ENCODE measurements at regions not wholly inside any gene's neighbourhood (a gene's known extent, or its start where the extent isn't known, plus 50 kb on each side); places are given as distances from the start of the nearest gene placed in this dataset.

DNA sequence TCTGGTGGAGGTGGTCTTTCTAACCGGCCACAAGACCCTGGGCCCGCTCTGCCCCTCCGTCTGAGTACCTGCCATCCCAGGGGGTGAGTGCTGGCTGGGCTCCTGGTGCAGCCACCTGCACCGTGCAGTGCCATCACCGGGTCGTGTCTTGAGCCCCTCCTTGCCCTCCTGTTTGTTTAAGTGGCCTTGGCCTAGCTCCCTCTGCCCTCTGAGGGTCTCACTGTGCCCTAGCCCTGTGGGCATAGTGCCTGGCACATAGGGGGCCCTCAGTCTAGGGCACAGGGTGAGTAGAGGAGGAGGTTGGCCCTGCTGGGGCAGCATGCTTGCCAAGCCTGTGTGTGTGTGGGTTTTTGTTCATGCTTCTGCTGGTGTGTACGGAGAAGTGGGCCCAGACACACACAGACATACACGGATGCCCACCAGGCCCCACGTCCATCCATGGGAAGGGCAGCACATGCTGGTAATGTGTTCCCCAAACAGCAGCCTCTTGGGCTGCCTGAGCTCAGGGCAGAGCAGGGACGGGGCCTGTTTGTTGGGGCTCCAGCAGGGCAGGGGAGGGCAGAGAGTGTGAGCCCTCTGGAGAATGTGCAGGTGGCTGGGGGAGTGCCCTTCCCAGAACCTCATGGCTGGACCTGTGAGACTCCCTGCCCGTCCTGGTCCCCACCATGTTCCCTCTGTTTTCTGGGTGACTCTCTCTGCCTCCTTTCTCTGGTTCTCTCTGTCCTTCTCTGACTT, 94.6 kb downstream of the GLI2 start:
- Histone ChIP-seq H3K27me3 (no peaks in the 10 kb centered on the region), H3K4me3 (no peak overlapping the region), H3K27ac (no peak overlapping the region), H3K9me3 (replicated peaks) (no peaks in the 10 kb centered on the region), H3K4me1 (peaks cover 33% of the 10 kb centered on the region), H3K36me3 (no peaks in the 10 kb centered on the region)
- DNase-seq: no peak

DNA sequence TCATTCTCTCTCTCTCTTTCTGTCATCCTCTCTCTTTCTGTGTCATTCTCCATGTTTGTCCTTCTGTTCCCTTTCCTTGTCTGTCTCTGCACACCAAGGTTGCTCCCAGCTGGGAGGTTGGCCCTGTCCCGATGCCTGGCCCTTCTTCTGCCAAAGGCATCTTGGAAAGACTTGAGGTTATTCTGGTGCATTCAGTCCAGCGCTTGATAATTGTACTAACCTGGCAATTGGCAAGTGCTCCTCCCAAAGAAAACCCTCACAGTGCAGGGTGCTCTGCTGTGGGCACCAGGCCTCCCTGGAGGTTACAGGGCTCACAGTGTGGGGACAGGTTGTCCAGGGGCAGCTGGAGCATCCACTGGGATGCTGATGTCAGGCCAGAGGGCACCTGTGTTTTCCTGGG, 95.4 kb downstream of the GLI2 start:
- DNase-seq: no peak
- Histone ChIP-seq H3K9me3 (replicated peaks) (no peaks in the 10 kb centered on the region), H3K4me3 (no peak overlapping the region), H3K27ac (no peak overlapping the region), H3K36me3 (no peaks in the 10 kb centered on the region), H3K27me3 (no peaks in the 10 kb centered on the region), H3K4me1 (peaks cover 27% of the 10 kb centered on the region)

DNA sequence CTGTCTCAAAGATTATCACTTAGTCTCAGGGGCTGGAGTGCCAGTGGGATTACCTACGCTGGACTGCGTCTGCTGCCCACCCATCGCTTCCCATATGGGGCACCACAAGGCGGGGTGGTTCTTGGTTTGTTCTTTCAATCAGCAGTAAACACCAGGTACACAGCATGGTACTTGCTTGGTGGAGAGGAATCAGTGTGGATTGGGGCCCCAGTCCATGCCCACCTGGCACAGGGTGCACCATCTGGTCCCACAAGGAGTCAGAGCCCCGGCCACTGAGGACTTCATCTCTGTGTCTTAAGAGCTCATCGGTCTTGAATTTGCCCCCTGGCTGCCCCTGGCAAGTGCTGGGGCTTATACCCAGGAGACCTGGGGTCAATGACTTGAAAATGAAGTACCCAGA, 96.2 kb downstream of the GLI2 start:
- no peaks in the 10 kb centered on the region for H3K9me3 ChIP-seq (replicated peaks)
- no peak for DNase-seq

DNA sequence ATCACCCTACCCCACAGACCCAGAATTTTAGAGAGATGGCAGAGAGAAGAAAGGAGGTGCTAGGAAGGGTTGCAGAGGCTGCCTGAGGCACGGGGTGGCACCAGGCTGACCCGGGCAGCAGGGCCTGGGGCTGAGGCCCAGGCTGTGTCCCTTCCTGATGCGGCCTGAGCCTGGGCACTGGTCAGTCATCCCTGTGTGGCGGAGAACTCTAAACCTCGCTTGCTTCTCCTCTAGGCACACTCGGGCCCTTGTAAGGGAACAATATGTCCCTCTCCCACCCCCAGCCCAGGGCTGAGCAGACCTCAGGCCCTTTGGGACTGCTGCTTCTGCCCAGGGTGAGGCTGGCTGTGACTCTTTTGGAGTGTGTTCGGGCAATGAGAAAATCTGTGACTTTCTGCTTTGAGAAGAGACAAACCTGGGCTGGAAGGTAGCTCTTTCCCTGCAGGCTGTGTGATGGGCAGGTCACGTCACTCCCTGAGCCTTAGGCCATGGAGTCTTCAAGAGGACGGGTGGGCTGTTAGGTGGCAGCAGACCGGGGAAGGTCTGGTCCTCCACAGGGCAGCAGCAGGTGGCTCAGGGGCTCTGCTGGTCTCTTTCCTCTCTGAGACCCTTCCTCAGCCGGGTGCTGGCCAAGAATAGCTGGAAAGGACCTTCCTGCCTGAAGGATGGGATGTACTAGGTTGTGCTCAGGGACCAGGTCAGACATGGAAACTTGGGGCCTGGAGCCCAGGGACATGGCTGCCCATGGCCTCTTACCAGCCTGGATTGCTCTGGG, 96.8 kb downstream of the GLI2 start:
- Histone ChIP-seq H3K4me1 (peaks cover 13% of the 10 kb centered on the region), H3K36me3 (no peaks in the 10 kb centered on the region), H3K27me3 (no peaks in the 10 kb centered on the region), H3K9me3 (replicated peaks) (no peaks in the 10 kb centered on the region), H3K27ac (no peak overlapping the region), H3K4me3 (no peak overlapping the region)
- DNase-seq: no peak

More for the DNA sequence above, 96.2 kb downstream of the GLI2 start:
- no peak overlapping the region for H3K4me3 ChIP-seq
- no peaks in the 10 kb centered on the region for H3K36me3 ChIP-seq
- H3K27ac ChIP-seq: no peak overlapping the region
- H3K27me3 ChIP-seq: no peaks in the 10 kb centered on the region
- peaks cover 19% of the 10 kb centered on the region for H3K4me1 ChIP-seq

DNA sequence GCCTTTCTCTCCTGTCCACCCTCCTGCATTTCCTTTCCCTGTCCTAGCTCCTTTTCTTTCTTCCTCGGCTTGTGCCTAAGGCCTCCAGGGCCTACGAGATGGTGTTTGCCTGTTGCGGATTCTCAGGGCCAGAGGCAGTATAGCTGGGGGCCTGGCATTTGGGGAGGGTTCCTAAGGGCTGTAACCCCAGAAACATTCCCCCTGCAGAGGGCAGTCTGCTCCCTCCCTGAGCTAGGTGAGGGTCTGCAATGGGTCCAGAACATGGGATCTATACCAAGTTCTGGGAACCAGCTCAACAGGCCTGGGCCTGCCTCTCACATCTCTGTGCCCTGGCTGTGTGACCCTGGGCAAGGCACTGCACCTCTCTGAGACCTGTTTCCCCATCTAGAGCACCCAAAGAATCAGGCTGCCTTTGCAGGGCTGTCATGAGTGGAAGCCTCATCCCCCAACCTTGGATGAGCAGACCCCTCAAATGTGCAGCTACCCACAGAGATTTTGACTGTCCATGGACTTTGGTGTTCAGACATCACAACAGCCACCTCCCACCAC, 97.5 kb downstream of the GLI2 start:
- no peaks in the 10 kb centered on the region for H3K36me3 ChIP-seq
- no peak for DNase-seq

DNA sequence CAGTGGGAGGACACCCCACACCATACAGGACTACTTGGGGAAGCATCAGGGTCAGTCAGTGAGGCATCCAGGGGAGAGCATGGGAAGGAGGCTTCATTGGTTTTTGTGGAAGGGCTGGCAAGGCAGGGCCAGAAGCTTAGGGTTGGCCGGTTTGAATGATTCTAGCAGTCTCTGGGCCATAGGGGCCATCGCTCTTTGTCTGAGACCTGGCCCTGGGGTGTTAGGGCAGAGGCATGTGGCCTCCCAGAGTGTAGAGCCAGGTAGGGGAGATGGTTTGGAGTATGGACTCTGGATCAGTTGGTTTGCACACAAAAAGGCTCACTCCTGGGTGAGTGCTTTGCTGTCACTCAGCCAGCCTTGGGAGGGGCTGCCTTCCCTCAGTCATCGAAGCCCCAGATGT, 98.5 kb downstream of the GLI2 start:
- Histone ChIP-seq H3K4me1 (peaks cover 5% of the 10 kb centered on the region), H3K27me3 (no peaks in the 10 kb centered on the region), H3K36me3 (no peaks in the 10 kb centered on the region), H3K9me3 (replicated peaks) (0 out of 2 replicates have a peak, but pooled peaks cover 3% of the 10 kb centered on the region), H3K27ac (no peak overlapping the region), H3K4me3 (no peak overlapping the region)
- DNase-seq: no peak

More for the DNA sequence above, 97.5 kb downstream of the GLI2 start:
- Histone ChIP-seq H3K4me3 (no peak overlapping the region), H3K4me1 (peaks cover 9% of the 10 kb centered on the region), H3K27me3 (no peaks in the 10 kb centered on the region), H3K27ac (no peak overlapping the region), H3K9me3 (replicated peaks) (0 out of 2 replicates have a peak, but pooled peaks cover 3% of the 10 kb centered on the region)

DNA sequence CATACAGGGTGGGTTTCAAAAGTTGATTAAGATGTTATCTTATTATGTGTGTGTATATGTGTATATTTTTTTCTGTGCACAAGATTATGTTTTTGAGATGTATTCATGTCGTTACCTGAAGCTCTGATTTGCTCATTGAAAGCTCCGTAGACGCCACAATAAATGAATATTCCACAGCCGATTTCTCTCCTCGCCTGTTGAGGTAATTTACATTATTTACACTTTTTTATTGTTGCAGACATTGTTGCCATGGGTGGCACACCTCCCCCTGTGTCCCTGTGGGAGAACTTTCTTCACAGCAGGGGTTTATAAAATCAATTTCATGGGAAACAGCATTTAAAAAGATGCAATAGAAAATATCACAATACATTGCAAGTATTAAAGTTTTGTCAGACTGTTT, 100.6 kb downstream of the GLI2 start:
- Histone ChIP-seq H3K36me3 (no peaks in the 10 kb centered on the region), H3K9me3 (replicated peaks) (0 out of 2 replicates have a peak, but pooled peaks cover 3% of the 10 kb centered on the region), H3K27me3 (no peaks in the 10 kb centered on the region), H3K27ac (no peak overlapping the region), H3K4me3 (no peak overlapping the region), H3K4me1 (no peaks in the 10 kb centered on the region)
- no peak for DNase-seq

DNA sequence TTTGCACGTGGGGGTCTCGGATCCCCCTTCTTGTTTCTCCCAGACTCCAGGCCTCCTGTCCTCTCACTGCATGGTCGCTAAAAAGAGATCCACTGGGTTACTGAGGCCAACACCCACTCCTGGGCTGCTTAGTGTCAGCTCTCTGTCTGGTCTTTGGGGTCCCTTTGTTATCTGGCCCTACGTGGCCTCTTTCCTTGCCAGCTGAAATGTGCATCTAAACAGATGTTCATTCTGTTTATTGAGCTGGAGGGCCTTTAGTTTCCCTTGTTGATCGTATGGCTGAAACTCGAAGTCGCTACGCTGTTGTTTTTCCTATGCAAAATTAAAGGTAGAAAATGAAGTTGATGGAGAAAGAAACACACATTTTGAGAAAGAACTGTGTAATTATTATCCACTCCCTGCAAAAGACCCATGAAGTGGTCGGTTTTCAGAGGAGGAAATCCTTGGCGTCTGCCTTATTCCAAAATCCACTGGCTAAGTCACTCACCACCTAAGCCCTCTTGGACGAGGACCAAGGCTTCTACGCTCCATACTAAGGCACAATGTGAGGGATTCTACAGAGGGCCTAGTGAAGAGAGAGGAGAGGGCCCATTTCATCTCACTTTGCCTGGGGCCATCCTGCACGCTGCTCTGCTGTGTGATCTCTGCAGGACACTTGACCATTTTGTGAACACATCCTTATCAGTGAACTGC, 105.3 kb downstream of the GLI2 start:
- H3K27ac ChIP-seq: no peak overlapping the region
- H3K27me3 ChIP-seq: no peaks in the 10 kb centered on the region
- no peaks in the 10 kb centered on the region for H3K36me3 ChIP-seq
- no peaks in the 10 kb centered on the region for H3K4me1 ChIP-seq
- peak in 1 of 2 experiments; percentile 45 for DNase-seq
- H3K9me3 ChIP-seq (replicated peaks): 0 out of 2 replicates have a peak, but pooled peaks cover 3% of the 10 kb centered on the region
- H3K4me3 ChIP-seq: no peak overlapping the region

DNA sequence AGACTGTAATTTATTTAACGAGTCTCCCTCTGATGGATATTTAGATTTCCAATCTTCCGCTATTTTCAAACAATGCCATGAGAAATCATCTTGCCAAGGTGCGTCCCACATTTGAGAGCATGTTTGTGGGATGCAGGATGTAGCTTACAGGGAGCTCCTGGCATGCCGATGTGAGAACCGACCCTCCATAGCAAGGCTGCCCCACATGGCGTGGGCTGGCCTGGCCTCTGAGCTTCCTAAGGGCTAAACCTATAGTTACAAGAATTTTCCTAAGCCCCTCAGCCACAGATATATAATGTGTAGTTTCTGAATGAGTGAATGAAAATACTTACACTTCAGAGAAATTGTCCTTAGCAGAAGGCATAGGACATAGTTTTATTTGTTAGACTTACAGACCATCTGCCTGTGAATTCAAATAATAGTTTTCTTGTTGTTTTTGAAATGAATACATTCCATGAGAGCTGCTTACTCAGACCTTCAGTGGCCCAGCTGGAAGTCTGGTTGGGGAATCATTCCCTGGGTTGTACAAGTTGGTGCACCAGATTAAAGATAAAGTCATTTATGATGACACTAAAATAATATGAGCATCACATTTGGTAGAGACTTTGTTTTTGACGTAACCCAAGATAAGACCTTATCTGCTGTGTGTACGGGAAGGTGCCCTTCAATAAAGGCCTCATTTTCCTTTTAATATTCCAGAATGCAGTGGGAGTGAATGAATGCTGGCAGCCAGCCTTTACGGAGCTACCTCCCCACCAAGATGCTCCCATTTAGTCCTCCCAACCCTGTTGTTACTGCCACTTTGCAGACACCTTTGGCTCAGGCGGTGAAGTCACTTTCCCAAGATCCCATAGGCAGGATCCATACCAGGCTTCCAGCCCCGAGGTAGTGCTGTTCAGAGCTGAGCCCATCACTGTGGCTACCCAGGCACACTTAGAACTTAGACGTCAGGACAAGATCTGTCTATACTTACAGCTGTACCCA, 107.1 kb downstream of the GLI2 start:
- Histone ChIP-seq H3K27me3 (no peaks in the 10 kb centered on the region), H3K4me1 (no peaks in the 10 kb centered on the region), H3K9me3 (replicated peaks) (0 out of 2 replicates have a peak, but pooled peaks cover 2% of the 10 kb centered on the region), H3K27ac (no peak overlapping the region), H3K4me3 (no peak overlapping the region), H3K36me3 (peaks cover 2% of the 10 kb centered on the region; the same call in 1 of the 2 replicates)
- DNase-seq: no peak

DNA sequence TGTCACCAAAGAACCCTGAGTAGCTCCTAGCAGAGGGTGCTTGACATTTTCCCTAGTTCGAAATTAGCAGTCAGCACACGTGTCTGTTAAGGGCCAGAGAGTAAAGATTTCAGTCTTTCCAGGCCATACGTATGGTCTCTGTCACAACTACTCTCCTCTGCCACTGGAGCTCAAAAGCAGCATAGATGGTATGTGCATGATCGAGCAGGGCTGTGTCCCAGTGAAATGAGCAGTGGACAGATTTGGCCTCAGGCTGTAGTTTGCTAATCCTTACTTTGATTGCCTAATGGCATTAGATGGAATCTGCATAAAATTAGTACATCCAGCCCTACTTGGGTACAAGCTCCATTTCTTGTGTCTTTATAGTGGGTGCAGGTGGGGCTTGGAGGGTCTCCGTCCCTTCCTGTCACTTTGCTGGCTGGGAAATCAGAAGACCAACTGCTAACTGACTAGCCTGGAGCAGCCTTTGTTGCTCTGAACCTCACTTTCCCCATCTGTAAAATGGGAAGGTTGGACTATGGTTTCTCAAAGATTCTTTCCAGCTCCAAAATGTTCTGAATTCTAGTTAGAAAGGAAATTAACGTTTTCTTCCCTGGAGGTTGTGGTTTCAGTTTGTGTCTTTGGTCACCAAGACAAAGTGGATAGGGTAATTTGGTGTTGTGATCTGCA, 108.5 kb downstream of the GLI2 start:
- Histone ChIP-seq H3K36me3 (peaks cover 6% of the 10 kb centered on the region), H3K4me1 (no peaks in the 10 kb centered on the region), H3K4me3 (no peak overlapping the region), H3K27ac (no peak overlapping the region), H3K9me3 (replicated peaks) (0 out of 2 replicates have a peak, but pooled peaks cover under 1% of the 10 kb centered on the region), H3K27me3 (no peaks in the 10 kb centered on the region)
- no peak for DNase-seq

DNA sequence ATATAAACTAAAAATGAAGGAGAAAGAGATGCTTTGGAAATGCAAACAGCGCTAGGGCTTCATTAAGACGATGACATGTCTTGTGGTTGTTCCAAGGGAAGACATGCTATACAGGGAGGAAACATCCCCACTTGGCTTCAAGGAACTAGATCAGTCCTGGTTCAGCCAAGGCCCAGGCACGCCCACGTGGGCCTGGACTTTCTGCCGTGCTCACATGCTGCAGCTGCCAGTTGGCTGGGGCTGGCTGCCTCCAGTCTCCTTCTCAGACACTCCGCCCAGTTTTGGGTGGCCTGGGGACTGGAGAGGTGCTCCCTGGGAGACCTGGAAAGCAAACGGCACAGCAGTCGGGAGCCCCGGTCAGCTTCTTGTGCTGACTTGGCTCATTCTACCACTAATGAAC, 109.6 kb downstream of the GLI2 start:
- Histone ChIP-seq H3K36me3 (peaks cover 13% of the 10 kb centered on the region), H3K9me3 (replicated peaks) (0 out of 2 replicates have a peak, but pooled peaks cover 5% of the 10 kb centered on the region), H3K27ac (no peak overlapping the region), H3K27me3 (no peaks in the 10 kb centered on the region), H3K4me1 (no peaks in the 10 kb centered on the region), H3K4me3 (no peak overlapping the region)
- DNase-seq: no peak

DNA sequence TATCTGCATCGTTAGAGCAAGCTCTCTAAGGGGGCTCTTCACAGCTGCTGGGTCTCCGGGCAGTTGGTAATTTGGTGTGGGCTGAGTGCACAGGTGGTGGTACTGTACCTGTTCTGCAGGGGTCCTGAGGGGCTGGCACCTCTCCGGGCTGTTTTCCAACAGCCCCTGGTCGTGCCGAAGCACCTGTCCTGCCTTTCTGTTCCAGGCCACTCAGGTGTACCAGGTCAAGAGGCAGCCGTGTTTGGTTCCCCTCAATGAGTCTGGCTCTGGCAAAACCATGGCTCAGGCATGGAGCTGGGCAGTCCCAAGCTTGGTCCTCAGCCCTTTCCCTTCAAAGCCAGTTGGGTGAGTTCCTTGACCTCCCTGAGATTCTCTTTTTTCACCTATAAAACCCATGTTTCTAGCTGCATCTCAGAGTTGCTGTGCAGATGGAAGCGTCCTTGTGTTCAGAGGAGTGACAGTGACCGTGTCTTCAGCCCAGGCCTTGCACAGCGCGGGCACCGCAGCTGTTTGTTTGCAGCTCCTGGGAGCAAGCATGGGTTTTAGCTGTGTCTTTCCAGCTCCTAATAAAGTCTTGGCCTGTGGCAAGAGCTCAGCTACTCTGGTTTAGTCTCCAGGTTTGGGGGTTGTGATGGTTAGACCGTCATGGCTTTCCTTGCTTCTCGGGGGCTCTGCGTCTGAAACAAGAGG, 110.9 kb downstream of the GLI2 start:
- H3K9me3 ChIP-seq (replicated peaks): 0 out of 2 replicates have a peak, but pooled peaks cover 5% of the 10 kb centered on the region
- no peak overlapping the region for H3K27ac ChIP-seq
- H3K27me3 ChIP-seq: no peaks in the 10 kb centered on the region
- no peak for DNase-seq
- peaks cover 13% of the 10 kb centered on the region for H3K36me3 ChIP-seq
- no peaks in the 10 kb centered on the region for H3K4me1 ChIP-seq
- H3K4me3 ChIP-seq: no peak overlapping the region

Measured in SJCRH30 (cell line).